ENCODE measurements at regions not wholly inside any gene's neighbourhood (a gene's known extent, or its start where the extent isn't known, plus 50 kb on each side); places are given as distances from the start of the nearest gene placed in this dataset.

DNA sequence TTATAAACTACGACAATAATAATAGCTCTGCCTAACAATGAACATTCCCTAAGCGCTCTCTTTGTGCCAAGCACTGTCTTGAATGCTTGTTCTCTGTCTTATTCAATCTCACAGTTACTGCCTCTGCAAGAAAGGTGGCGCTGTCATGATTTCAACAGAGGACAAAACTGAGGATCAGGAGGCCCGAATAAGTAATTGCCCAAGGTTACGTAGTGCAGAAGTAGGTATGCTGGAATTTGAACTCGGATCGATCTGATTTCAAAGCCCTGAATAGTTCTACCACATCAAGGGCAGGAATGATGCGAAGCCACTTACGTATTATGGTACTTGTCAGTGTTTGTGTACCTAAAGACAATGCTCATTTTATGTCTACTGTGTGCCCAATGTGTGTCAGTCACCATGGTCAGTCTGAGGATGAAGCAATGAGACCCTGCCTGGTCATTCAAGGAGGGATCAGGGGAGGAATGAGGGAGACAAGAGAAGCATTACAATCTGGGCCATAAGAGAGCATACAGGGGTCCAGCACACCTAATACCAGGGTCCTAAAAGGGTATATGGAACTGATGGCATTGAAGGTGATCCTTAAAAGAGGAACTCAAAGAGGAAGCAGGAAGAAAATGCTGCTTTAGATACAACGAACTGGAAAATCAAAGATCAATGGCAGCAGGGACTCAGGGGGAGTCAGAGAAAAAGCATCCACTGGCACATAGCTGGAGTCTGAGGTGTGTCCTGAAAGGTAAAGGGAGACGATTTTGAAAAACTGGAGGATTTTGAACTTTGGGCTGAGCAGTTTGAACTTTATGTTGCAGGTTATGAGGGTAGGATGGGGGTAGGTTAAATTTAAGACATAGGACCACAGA lies 389.2 kb downstream of the PLPP3 start:
- TF ChIP-seq POLR2AphosphoS5 (IDR thresholded peaks at IDR 0.05; ENCODE audit: borderline replicate concordance, low read depth, low read length) (no peak), EZH2 (IDR thresholded peaks at IDR 0.05) (no peak), FOXP2 (optimal IDR thresholded peaks at IDR 0.05; ENCODE audit: control extremely low read depth, extremely low read length, insufficient read depth) (no peak)
